ENCODE measurements at regions not wholly inside any gene's neighbourhood (a gene's known extent, or its start where the extent isn't known, plus 50 kb on each side); places are given as distances from the start of the nearest gene placed in this dataset.

GRCh38 chr9:134259708-134260107 is 66.5 kb upstream of the RXRA start:
- H3K36me3 ChIP-seq (ENCODE audit: control insufficient read depth, insufficient read depth, low read length): no peaks in the 10 kb centered on the region
- no peak overlapping the region for H3K27ac Mint-ChIP-seq
- H3K9me3 ChIP-seq (ENCODE audit: control insufficient read depth, low read length): no peaks in the 10 kb centered on the region
- H3K4me3 ChIP-seq (ENCODE audit: low read length): no peak overlapping the region
- 93 to 100% methylated on average over 6 to 14 of the region's 14 CpGs for WGBS, 2 experiments (ENCODE audit: insufficient coverage in 1 of 2, insufficient read length in 1 of 2)
- no peaks in the 10 kb centered on the region for H3K9me3 Mint-ChIP-seq
- H3K36me3 Mint-ChIP-seq (ENCODE audit: low read depth): no peaks in the 10 kb centered on the region
- DNase-seq: no peak
- no peak overlapping the region for H3K9ac ChIP-seq (ENCODE audit: extremely low read depth, low read length, poor library complexity, severe bottlenecking)
- no peaks in the 10 kb centered on the region for H3K27me3 Mint-ChIP-seq (ENCODE audit: insufficient read depth)
- no peak overlapping the region for H3K27ac ChIP-seq (ENCODE audit: low read depth, low read length)
- H3K4me3 Mint-ChIP-seq: no peak overlapping the region
- H3K4me1 Mint-ChIP-seq: peaks cover 4% of the 10 kb centered on the region
- no peaks in the 10 kb centered on the region for H3K27me3 ChIP-seq (ENCODE audit: control insufficient read depth, insufficient read depth, low read length, poor library complexity, severe bottlenecking)
- no peak for TF ChIP-seq CTCF (conservative IDR thresholded peaks at IDR 0.05)
- peaks cover 1% of the 10 kb centered on the region for H3K4me1 ChIP-seq (ENCODE audit: control insufficient read depth, insufficient read depth, low read length)

DNA sequence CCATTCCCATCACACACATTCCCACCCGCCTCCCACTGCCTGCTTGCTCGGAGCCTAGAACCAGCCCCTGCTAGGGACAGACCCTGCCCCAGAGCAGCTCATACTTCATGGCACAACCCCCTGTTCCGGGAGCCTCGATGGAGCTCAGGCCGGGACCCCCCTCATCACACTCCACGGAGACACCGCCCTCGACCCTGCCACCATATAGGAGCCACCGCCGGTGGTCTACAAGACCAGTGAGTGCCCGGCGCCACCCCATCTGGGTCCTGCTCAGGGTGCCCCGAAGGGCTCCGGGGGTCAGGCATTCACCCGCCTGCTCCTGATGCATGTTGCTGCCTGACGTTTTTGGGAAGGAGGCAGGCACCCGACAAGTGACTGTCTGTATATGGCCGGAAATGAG is 65.5 kb upstream of the RXRA start:
- H3K27me3 ChIP-seq (ENCODE audit: control insufficient read depth, insufficient read depth, low read length, poor library complexity, severe bottlenecking): no peaks in the 10 kb centered on the region
- no peak overlapping the region for H3K27ac ChIP-seq (ENCODE audit: low read depth, low read length)
- Mint-ChIP-seq H3K27me3 (ENCODE audit: insufficient read depth) (no peaks in the 10 kb centered on the region), H3K4me1 (peaks cover 12% of the 10 kb centered on the region), H3K9me3 (no peaks in the 10 kb centered on the region), H3K36me3 (ENCODE audit: low read depth) (no peaks in the 10 kb centered on the region), H3K27ac (no peak overlapping the region), H3K4me3 (no peak overlapping the region)
- DNase-seq: no peak
- WGBS, 2 experiments (ENCODE audit: insufficient coverage in 1 of 2, insufficient read length in 1 of 2): 88 to 89% methylated on average over 10 to 18 of the region's 18 CpGs
- no peak overlapping the region for H3K4me3 ChIP-seq (ENCODE audit: low read length)
- H3K9me3 ChIP-seq (ENCODE audit: control insufficient read depth, low read length): no peaks in the 10 kb centered on the region
- no peak for TF ChIP-seq CTCF (conservative IDR thresholded peaks at IDR 0.05)
- no peak overlapping the region for H3K9ac ChIP-seq (ENCODE audit: extremely low read depth, low read length, poor library complexity, severe bottlenecking)
- H3K36me3 ChIP-seq (ENCODE audit: control insufficient read depth, insufficient read depth, low read length): no peaks in the 10 kb centered on the region
- peaks cover 9% of the 10 kb centered on the region for H3K4me1 ChIP-seq (ENCODE audit: control insufficient read depth, insufficient read depth, low read length)

DNA sequence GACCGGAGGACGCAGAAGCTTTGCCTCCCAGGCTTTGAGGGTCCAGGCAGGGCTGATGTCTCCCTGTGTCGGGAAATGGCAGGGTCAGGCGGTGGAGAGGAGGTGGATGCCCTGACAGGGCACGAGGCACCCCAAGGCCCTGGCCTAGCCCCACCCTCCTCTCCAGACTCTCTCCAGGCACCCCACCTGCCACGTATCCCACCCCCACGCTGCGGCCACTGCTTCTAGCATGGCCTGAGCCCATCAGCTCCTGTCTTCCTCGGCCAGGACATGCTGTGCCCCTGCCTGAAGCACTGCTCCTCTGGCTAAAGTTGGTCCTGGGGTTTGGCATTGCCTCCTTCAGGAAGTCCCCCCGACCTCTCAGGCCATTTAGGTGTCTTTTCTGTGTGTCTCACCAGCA is 64.2 kb upstream of the RXRA start:
- Histone ChIP-seq H3K9me3 (ENCODE audit: control insufficient read depth, low read length) (no peaks in the 10 kb centered on the region), H3K27me3 (ENCODE audit: control insufficient read depth, insufficient read depth, low read length, poor library complexity, severe bottlenecking) (no peaks in the 10 kb centered on the region), H3K36me3 (ENCODE audit: control insufficient read depth, insufficient read depth, low read length) (no peaks in the 10 kb centered on the region), H3K4me3 (ENCODE audit: low read length) (no peak overlapping the region), H3K9ac (ENCODE audit: extremely low read depth, low read length, poor library complexity, severe bottlenecking) (no peak overlapping the region), H3K4me1 (ENCODE audit: control insufficient read depth, insufficient read depth, low read length) (peaks cover 9% of the 10 kb centered on the region), H3K27ac (ENCODE audit: low read depth, low read length) (no peak overlapping the region)
- Mint-ChIP-seq H3K36me3 (ENCODE audit: low read depth) (no peaks in the 10 kb centered on the region), H3K9me3 (no peaks in the 10 kb centered on the region), H3K27ac (no peak overlapping the region), H3K27me3 (ENCODE audit: insufficient read depth) (no peaks in the 10 kb centered on the region), H3K4me3 (no peak overlapping the region), H3K4me1 (peaks cover 9% of the 10 kb centered on the region)
- WGBS, 2 experiments (ENCODE audit: insufficient coverage in 1 of 2, insufficient read length in 1 of 2): 89 to 93% methylated on average over 4 to 10 of the region's 10 CpGs
- no peak for TF ChIP-seq CTCF (conservative IDR thresholded peaks at IDR 0.05)
- no peak for DNase-seq
